ENCODE measurements at regions not wholly inside any gene's neighbourhood (a gene's known extent, or its start where the extent isn't known, plus 50 kb on each side); places are given as distances from the start of the nearest gene placed in this dataset.

DNA sequence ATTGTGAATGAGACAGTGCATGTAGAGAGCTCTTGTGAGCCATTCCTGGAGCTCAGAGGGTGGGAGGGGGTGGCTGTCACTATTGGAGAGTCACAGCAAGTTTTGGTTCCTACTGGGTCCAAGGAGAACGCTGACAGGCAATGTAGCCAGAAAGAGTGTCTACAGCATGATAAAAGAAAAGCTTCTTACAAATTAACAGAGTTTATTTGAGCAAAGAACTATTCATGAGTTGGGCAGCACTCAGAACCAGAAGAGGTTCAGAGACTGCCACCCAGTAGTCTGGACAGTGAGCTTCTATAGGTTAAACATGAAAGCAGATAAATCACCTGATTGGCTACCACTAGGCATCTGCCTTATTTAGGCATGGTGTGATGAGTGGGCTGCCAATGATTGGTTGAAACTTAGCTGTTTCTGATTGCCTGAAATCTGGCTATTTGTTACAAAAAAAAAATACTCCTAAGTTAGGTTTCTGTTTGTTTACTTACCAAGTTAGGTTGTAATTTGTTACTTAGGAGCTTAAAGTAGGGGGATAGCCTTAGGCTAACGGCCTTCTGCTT, 473.4 kb downstream of the PREX1 start:
- H3K4me3 ChIP-seq, result no peak overlapping the region
- ATAC-seq (no peak), DNase-seq (no peak)
- peaks cover 0 to 11% (median 0%) of the 10 kb centered on the region in 12 donors for H3K9me3 ChIP-seq
- peaks cover 0 to 4% (median 0%) of the 10 kb centered on the region in 9 donors for H3K27me3 ChIP-seq
- H3K36me3 ChIP-seq, result no peaks in the 10 kb centered on the region
- intact Hi-C loops (cut with DNase I), result no loop called here
- H3K4me1 ChIP-seq, result no peaks in the 10 kb centered on the region
- no peak for TF ChIP-seq POLR2A (IDR thresholded peaks at IDR 0.05)
- TF ChIP-seq, protein P1, sequence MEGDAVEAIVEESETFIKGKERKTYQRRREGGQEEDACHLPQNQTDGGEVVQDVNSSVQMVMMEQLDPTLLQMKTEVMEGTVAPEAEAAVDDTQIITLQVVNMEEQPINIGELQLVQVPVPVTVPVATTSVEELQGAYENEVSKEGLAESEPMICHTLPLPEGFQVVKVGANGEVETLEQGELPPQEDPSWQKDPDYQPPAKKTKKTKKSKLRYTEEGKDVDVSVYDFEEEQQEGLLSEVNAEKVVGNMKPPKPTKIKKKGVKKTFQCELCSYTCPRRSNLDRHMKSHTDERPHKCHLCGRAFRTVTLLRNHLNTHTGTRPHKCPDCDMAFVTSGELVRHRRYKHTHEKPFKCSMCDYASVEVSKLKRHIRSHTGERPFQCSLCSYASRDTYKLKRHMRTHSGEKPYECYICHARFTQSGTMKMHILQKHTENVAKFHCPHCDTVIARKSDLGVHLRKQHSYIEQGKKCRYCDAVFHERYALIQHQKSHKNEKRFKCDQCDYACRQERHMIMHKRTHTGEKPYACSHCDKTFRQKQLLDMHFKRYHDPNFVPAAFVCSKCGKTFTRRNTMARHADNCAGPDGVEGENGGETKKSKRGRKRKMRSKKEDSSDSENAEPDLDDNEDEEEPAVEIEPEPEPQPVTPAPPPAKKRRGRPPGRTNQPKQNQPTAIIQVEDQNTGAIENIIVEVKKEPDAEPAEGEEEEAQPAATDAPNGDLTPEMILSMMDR (IDR thresholded peaks at IDR 0.05), result no peak
- 87 to 94% (median 93%) methylated on average over 2 of the region's 2 CpGs for WGBS, 4 donors
- H3K27ac ChIP-seq, result no peak overlapping the region

DNA sequence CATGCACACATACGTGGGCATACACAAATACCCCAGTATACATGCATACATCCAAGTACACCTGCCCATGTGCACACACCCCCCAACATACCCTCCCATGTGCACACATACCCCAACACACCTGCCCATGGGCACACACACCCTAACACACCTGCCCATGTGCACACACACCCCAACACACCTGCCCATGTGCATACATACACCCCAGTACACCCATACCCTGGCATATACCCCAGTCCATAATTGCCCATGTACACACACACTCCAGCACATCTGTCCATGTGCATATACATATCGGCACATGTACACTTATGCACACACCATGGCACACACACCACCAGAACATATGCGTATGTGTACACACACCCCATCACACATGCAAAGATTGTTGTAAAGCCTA, 475.2 kb downstream of the PREX1 start:
- no peaks in the 10 kb centered on the region for H3K4me1 ChIP-seq
- DNase-seq (no peak), ATAC-seq (no peak)
- TF ChIP-seq POLR2A (IDR thresholded peaks at IDR 0.05), result no peak
- TF ChIP-seq, protein P1 (IDR thresholded peaks at IDR 0.05), result no peak
- H3K27ac ChIP-seq, result no peak overlapping the region
- no peak overlapping the region for H3K4me3 ChIP-seq
- H3K27me3 ChIP-seq, result peaks cover 0 to 4% (median 0%) of the 10 kb centered on the region in 9 donors
- 93 to 96% (median 95%) methylated on average over 3 of the region's 3 CpGs for WGBS, 4 donors
- intact Hi-C loops (cut with DNase I), result no loop called here
- H3K36me3 ChIP-seq, result no peaks in the 10 kb centered on the region
- peaks cover 0 to 15% (median 0%) of the 10 kb centered on the region in 12 donors for H3K9me3 ChIP-seq

DNA sequence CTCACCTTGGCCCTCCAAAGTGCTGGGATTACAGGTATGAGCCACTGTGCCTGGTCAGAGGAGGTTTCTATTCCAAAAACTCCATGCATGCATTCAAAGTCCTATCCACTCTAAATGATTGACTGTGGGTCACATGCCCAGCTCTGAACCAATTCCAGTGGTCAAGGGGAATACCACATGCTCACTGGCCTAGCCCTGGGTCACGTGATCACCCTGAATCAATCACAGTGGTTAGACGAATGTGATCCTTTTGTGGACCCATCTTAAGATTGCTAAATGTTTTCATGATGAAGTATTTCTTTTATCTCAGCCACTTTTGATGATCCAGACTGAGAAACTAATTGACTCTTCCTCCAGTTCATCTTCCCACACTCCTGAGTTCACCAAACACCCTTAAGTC, 475.8 kb downstream of the PREX1 start:
- no peak overlapping the region for H3K4me3 ChIP-seq
- no peaks in the 10 kb centered on the region for H3K4me1 ChIP-seq
- ATAC-seq, result no peak
- TF ChIP-seq, protein P1 (IDR thresholded peaks at IDR 0.05), result no peak
- TF ChIP-seq POLR2A (IDR thresholded peaks at IDR 0.05), result no peak
- DNase-seq, result no peak
- no peaks in the 10 kb centered on the region for H3K36me3 ChIP-seq
- intact Hi-C loops (cut with DNase I), result no loop called here
- H3K27me3 ChIP-seq, result peaks cover 0 to 4% (median 0%) of the 10 kb centered on the region in 9 donors
- peaks cover 0 to 20% (median 0%) of the 10 kb centered on the region in 12 donors for H3K9me3 ChIP-seq
- WGBS, 4 donors, result 79 to 87% (median 82%) methylated on average over 2 of the region's 2 CpGs
- H3K27ac ChIP-seq, result no peak overlapping the region

DNA sequence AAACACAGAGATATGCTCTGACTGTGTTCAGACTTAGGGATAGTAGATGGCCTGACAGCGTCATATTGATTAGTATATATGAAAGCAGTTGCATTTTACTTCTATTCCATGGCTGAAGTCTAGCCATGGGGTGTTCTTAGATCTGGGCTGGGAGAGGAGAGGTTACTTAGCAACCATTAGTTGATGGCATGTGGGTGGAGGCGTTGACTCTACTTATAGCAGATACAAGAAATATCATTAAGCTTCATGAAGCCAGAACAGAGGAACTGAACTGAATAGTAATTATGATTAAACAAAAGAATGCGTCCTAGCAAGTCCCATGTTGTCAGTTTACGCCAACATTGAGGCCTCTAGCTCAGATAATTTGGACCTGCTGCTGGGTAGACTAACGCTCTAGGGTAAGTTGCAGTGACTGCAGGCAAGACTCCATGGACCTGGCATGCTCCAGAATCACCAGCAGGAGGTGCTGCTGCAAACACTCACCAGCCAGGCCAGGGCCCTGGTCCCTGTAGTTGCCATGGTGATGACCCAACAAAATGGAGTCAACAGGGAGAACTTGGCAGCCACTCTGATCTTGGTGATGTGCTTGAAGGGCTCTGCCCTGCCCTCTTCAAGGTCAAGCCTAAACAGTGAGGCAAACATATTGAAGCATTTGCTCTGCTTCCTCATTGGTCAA, 477.3 kb downstream of the PREX1 start:
- Histone ChIP-seq H3K4me1 (no peaks in the 10 kb centered on the region), H3K4me3 (no peak overlapping the region), H3K27me3 (peaks cover 0 to 4% (median 0%) of the 10 kb centered on the region in 9 donors), H3K27ac (no peak overlapping the region), H3K36me3 (no peaks in the 10 kb centered on the region), H3K9me3 (peaks cover 0 to 20% (median 0%) of the 10 kb centered on the region in 12 donors)
- WGBS, 4 donors, result 73 to 90% (median 83%) methylated on average over 5 of the region's 5 CpGs
- ATAC-seq, result peak in 1 of 4 donors; percentile 29
- no peak for TF ChIP-seq POLR2A (IDR thresholded peaks at IDR 0.05)
- TF ChIP-seq, protein P1 (IDR thresholded peaks at IDR 0.05), result peak in 5 of 12 donors; percentile 7 to 27 (median 10)
- no peak for DNase-seq
- intact Hi-C loops (cut with DNase I), result no loop called here
